Keratinocyte (primary cell): ENCODE measurements at regions not wholly inside any gene's neighbourhood (a gene's known extent, or its start where the extent isn't known, plus 50 kb on each side); places are given as distances from the start of the nearest gene placed in this dataset.

Experiments
- EZH2 ChIP-seq: IDR thresholded peaks from one replicate; pipeline ENCODE4 v1.6.1; 2012; ENCODE audit warnings: inconsistent platforms, mild to moderate bottlenecking, low read length, moderate library complexity
- TF ChIP-seq, protein P1 (sequence below), 3 experiments: IDR thresholded peaks in 1 of 3; conservative IDR thresholded peaks in 1 of 3; optimal IDR thresholded peaks in 1 of 3; 2 replicates in 2 of 3; 3 replicates in 1 of 3; pipeline versions ENCODE3 to v1.5.1; 2011; ENCODE audit warnings: low read length in 3 of 3, mild to moderate bottlenecking in 3 of 3, moderate library complexity in 2 of 3, control low read depth in 1 of 3, inconsistent platforms in 1 of 3; ENCODE audit not compliant: insufficient read depth in 2 of 3; ENCODE audit errors: extremely low read depth in 1 of 3

GRCh38 chr1:221877311-221877710 is 135.4 kb upstream of the DUSP10 start:
- TF ChIP-seq, protein P1, sequence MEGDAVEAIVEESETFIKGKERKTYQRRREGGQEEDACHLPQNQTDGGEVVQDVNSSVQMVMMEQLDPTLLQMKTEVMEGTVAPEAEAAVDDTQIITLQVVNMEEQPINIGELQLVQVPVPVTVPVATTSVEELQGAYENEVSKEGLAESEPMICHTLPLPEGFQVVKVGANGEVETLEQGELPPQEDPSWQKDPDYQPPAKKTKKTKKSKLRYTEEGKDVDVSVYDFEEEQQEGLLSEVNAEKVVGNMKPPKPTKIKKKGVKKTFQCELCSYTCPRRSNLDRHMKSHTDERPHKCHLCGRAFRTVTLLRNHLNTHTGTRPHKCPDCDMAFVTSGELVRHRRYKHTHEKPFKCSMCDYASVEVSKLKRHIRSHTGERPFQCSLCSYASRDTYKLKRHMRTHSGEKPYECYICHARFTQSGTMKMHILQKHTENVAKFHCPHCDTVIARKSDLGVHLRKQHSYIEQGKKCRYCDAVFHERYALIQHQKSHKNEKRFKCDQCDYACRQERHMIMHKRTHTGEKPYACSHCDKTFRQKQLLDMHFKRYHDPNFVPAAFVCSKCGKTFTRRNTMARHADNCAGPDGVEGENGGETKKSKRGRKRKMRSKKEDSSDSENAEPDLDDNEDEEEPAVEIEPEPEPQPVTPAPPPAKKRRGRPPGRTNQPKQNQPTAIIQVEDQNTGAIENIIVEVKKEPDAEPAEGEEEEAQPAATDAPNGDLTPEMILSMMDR (optimal IDR thresholded peaks at IDR 0.05 in 1 of 3, IDR thresholded peaks at IDR 0.05 in 1 of 3, conservative IDR thresholded peaks at IDR 0.05 in 1 of 3; ENCODE audit: extremely low read depth in 1 of 3, insufficient read depth in 2 of 3, low read length in 3 of 3) = no peak
- TF ChIP-seq EZH2 = no peak
